T-helper 2 cell (primary cell): ENCODE measurements at regions not wholly inside any gene's neighbourhood (a gene's known extent, or its start where the extent isn't known, plus 50 kb on each side); places are given as distances from the start of the nearest gene placed in this dataset.
"Not testable (repeated sequence)": the region's sequence is repeated elsewhere in the genome, so short reads cannot be mapped to it uniquely, and the experiment has no call there.

ENCODE experiments used
- DNase-seq, 5 experiments: peaks; one replicate each; pipeline versions ENCODE4 v3.0.0 to v3.0.0-alpha.2; 2012 to 2022

DNA sequence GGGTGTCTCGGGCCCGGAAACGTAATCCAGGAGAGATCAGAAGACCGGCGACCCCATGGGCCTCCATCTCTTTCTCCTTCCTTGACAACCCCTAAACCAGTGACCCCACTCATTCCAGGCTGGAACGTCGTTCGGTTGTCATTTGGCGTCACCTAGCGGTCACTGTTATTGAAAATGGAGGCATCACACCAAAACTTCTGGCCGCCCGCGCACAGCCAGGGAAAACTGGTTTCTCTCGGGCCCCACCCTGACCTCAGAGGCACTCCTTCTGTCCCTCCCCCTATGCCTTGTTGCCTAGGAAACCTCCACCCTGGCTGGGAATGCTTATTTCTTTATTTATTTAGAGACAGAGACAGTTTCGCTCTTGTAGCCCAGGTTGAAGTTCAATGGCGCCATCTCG is 2327.3 kb upstream of the TPTE start:
- DNase-seq = not testable (repeated sequence)

DNA sequence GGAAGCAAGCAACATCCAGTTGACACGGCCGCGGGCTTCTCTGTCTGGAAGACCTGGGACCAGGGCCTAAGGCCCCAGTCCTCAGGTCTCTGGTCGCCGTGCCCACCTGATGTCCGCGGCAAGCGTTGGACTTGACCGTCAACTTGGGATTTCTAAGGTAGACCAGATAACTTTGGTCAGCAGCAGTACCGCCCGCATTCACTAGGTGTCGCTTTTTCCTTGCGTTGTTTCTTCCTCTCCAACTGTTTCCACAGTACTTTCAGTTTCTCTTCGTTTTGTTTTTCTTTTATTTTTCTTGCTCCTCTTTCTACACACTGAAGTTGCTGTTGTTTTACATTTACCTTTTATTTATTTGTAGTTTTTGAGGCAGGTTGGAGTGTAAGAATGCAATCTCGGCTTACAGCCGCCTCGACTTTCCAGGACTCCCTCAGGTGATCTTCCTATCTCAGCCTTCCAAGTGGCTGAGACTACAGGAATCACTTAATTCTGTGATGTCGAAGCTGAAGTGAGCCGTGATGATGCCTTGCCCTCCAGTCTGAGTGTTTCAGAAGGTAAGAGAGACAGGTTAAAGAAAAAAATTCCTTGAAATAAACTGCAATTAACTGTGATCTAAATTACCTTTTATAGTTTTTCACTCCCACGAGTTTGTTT is 2323.9 kb upstream of the TPTE start:
- DNase-seq = not testable (repeated sequence)

DNA sequence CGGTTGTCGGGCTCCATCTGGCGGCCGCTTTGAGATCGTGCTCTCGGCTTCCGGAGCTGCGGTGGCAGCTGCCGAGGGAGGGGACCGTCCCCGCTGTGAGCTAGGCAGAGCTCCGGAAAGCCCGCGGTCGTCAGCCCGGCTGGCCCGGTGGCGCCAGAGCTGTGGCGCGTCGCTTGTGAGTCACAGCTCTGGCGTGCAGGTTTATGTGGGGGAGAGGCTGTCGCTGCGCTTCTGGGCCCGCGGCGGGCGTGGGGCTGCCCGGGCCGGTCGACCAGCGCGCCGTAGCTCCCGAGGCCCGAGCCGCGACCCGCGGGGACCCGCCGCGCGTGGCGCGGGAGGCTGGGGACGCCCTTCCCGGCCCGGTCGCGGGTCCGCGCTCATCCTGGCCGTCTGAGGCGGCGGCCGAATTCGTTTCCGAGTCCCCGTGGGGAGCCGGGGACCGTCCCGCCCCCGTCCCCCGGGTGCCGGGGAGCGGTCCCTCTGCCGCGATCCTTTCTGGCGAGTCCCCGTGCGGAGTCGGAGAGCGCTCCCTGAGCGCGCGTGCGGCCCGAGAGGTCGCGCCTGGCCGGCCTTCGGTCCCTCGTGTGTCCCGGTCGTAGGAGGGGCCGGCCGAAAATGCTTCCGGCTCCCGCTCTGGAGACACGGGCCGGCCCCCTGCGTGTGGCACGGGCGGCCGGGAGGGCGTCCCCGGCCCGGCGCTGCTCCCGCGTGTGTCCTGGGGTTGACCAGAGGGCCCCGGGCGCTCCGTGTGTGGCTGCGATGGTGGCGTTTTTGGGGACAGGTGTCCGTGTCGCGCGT is 2316.1 kb upstream of the TPTE start:
- DNase-seq = not testable (repeated sequence)

DNA sequence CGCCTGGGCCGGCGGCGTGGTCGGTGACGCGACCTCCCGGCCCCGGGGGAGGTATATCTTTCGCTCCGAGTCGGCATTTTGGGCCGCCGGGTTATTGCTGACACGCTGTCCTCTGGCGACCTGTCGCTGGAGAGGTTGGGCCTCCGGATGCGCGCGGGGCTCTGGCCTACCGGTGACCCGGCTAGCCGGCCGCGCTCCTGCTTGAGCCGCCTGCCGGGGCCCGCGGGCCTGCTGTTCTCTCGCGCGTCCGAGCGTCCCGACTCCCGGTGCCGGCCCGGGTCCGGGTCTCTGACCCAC is 2315.5 kb upstream of the TPTE start:
- DNase-seq = not testable (repeated sequence)

DNA sequence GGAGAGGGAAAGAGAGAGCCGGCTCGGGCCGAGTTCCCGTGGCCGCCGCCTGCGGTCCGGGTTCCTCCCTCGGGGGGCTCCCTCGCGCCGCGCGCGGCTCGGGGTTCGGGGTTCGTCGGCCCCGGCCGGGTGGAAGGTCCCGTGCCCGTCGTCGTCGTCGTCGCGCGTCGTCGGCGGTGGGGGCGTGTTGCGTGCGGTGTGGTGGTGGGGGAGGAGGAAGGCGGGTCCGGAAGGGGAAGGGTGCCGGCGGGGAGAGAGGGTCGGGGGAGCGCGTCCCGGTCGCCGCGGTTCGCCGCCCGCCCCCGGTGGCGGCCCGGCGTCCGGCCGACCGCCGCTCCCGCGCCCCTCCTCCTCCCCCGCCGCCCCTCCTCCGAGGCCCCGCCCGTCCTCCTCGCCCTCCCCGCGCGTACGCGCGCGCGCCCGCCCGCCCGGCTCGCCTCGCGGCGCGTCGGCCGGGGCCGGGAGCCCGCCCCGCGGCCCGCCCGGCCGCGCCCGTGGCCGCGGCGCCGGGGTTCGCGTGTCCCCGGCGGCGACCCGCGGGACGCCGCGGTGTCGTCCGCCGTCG is 2308.3 kb upstream of the TPTE start:
- peak in 4 of 5 experiments; percentile 25 to 86 (median 61) for DNase-seq

DNA sequence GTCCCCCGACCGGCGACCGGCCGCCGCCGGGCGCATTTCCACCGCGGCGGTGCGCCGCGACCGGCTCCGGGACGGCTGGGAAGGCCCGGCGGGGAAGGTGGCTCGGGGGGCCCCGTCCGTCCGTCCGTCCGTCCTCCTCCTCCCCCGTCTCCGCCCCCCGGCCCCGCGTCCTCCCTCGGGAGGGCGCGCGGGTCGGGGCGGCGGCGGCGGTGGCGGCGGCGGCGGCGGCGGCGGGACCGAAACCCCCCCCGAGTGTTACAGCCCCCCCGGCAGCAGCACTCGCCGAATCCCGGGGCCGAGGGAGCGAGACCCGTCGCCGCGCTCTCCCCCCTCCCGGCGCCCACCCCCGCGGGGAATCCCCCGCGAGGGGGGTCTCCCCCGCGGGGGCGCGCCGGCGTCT is 2306.8 kb upstream of the TPTE start:
- not testable (repeated sequence) for DNase-seq

DNA sequence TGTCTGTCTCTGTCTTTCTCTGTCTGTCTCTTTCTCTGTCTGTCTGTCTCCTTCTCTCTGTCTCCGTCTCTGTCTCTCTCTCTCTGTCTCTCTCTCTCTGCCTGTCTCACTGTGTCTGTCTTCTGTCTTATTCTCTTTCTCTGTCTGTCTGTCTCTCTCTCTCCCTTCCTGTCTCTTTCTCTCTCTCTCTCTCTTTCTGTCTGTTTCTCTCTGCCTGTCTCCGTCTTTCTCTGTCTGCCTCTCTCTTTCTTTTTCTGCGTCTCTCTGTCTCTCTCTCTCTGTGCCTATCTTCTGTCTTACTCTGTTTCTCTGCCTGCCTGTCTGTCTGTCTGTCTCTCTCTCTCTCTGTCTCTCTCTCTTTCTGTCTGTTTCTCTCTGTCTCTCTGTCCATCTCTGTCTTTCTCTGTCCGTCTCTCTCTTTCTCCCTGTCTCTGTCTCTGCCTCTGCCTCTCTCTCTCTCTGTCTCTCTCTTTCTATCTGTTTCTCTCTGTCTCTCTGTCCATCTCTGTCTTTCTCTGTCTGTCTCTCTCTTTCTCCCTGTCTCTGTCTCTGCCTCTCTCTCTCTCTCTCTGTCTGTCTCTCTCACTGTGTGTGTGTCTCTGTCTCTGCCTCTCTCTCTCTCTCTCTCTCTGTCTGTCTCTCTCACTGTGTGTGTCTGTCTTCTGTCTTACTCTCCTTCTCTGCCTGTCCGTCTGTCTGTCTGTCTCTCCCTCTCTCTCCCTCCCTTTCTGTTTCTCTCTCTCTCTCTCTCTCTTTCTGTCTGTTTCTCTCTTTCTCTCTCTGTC is 2291.8 kb upstream of the TPTE start:
- not testable (repeated sequence) for DNase-seq

DNA sequence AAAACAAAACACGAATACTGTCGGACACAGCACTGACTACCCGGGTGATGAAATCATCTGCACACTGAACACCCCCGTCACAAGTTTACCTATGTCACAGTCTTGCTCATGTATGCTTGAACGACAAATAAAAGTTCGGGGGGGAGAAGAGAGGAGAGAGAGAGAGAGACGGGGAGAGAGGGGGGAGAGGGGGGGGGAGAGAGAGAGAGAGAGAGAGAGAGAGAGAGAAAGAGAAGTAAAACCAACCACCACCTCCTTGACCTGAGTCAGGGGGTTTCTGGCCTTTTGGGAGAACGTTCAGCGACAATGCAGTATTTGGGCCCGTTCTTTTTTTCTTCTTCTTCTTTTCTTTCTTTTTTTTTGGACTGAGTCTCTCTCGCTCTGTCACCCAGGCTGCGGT is 2290.1 kb upstream of the TPTE start:
- not testable (repeated sequence) for DNase-seq

DNA sequence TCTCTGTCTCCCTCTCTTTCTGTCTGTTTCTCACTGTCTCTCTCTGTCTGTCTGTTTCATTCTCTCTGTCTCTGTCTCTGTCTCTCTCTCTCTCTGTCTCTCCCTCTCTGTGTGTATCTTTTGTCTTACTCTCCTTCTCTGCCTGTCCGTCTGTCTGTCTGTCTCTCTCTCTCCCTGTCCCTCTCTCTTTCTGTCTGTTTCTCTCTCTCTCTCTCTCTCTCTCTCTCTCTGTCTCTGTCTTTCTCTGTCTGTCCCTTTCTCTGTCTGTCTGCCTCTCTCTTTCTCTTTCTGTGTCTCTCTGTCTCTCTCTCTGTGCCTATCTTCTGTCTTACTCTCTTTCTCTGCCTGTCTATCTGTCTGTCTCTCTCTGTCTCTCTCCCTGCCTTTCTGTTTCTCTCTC is 2288.4 kb upstream of the TPTE start:
- DNase-seq = not testable (repeated sequence)

DNA sequence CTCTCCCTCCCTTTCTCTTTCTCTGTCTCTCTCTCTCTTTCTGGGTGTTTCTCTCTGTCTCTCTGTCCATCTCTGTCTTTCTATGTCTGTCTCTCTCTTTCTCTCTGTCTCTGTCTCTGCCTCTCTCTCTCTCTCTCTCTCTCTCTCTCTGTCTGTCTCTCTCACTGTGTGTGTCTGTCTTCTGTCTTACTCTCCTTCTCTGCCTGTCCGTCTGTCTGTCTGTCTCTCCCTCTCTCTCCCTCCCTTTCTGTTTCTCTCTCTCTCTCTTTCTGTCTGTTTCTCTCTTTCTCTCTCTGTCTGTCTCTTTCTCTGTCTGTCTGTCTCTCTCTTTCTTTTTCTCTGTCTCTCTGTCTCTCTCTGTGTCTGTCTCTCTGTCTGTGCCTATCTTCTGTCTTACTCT is 2287.3 kb upstream of the TPTE start:
- DNase-seq = peak in 1 of 5 experiments; percentile 38

DNA sequence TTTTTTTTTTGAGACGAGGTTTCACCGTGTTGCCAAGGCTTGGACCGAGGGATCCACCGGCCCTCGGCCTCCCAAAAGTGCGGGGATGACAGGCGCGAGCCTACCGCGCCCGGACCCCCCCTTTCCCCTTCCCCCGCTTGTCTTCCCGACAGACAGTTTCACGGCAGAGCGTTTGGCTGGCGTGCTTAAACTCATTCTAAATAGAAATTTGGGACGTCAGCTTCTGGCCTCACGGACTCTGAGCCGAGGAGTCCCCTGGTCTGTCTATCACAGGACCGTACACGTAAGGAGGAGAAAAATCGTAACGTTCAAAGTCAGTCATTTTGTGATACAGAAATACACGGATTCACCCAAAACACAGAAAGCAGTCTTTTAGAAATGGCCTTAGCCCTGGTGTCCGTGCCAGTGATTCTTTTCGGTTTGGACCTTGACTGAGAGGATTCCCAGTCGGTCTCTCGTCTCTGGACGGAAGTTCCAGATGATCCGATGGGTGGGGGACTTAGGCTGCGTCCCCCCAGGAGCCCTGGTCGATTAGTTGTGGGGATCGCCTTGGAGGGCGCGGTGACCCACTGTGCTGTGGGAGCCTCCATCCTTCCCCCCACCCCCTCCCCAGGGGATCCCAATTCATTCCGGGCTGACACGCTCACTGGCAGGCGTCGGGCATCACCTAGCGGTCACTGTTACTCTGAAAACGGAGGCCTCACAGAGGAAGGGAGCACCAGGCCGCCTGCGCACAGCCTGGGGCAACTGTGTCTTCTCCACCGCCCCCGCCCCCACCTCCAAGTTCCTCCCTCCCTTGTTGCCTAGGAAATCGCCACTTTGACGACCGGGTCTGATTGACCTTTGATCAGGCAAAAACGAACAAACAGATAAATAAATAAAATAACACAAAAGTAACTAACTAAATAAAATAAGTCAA is 2276.4 kb upstream of the TPTE start:
- not testable (repeated sequence) for DNase-seq

DNA sequence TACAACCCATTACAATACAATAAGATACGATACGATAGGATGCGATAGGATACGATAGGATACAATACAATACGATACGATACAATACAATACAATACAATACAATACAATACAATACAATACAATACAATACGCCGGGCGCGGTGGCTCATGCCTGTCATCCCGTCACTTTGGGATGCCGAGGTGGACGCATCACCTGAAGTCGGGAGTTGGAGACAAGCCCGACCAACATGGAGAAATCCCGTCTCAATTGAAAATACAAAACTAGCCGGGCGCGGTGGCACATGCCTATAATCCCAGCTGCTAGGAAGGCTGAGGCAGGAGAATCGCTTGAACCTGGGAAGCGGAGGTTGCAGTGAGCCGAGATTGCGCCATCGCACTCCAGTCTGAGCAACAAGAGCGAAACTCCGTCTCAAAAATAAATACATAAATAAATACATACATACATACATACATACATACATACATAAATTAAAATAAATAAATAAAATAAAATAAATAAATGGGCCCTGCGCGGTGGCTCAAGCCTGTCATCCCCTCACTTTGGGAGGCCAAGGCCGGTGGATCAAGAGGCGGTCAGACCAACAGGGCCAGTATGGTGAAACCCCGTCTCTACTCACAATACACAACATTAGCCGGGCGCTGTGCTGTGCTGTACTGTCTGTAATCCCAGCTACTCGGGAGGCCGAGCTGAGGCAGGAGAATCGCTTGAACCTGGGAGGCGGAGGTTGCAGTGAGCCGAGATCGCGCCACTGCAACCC is 2275.6 kb upstream of the TPTE start:
- not testable (repeated sequence) for DNase-seq

DNA sequence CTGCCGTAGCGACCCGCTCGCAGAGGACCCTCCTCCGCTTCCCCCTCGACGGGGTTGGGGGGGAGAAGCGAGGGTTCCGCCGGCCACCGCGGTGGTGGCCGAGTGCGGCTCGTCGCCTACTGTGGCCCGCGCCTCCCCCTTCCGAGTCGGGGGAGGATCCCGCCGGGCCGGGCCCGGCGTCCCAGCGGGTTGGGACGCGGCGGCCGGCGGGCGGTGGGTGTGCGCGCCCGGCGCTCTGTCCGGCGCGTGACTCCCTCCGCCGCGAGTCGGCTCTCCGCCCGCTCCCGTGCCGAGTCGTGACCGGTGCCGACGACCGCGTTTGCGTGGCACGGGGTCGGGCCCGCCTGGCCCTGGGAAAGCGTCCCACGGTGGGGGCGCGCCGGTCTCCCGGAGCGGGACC is 2269.7 kb upstream of the TPTE start:
- not testable (repeated sequence) for DNase-seq

DNA sequence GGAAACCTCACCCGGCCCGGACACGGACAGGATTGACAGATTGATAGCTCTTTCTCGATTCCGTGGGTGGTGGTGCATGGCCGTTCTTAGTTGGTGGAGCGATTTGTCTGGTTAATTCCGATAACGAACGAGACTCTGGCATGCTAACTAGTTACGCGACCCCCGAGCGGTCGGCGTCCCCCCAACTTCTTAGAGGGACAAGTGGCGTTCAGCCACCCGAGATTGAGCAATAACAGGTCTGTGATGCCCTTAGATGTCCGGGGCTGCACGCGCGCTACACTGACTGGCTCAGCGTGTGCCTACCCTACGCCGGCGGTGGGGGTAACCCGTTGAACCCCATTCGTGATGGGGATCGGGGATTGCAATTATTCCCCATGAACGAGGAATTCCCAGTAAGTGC is 2266.3 kb upstream of the TPTE start:
- DNase-seq = peak in 1 of 5 experiments; percentile 2

DNA sequence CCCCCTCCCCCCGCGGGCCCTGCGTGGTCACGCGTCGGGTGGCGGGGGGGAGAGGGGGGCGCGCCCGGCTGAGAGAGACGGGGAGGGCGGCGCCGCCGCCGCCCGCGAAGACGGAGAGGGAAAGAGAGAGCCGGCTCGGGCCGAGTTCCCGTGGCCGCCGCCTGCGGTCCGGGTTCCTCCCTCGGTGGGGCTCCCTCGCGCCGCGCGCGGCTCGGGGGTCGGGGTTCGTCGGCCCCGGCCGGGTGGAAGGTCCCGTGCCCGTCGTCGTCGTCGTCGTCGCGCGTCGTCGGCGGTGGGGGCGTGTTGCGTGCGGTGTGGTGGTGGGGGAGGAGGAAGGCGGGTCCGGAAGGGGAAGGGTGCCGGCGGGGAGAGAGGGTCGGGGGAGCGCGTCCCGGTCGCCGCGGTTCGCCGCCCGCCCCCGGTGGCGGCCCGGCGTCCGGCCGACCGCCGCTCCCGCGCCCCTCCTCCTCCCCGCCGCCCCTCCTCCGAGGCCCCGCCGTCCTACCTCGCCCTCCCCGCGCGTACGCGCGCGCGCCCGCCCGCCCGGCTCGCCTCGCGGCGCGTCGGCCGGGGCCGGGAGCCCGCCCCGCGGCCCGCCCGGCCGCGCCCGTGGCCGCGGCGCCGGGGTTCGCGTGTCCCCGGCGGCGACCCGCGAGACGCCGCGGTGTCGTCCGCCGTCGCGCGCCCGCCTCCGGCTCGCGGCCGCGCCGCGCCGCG is 2264.1 kb upstream of the TPTE start:
- peak in 4 of 5 experiments; percentile 3 to 44 (median 6) for DNase-seq

DNA sequence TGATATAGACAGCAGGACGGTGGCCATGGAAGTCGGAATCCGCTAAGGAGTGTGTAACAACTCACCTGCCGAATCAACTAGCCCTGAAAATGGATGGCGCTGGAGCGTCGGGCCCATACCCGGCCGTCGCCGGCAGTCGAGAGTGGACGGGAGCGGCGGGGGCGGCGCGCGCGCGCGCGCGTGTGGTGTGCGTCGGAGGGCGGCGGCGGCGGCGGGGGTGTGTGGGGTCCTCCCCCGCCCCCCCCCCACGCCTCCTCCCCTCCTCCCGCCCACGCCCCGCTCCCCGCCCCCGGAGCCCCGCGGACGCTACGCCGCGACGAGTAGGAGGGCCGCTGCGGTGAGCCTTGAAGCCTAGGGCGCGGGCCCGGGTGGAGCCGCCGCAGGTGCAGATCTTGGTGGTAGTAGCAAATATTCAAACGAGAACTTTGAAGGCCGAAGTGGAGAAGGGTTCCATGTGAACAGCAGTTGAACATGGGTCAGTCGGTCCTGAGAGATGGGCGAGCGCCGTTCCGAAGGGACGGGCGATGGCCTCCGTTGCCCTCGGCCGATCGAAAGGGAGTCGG is 2261.2 kb upstream of the TPTE start:
- DNase-seq = not testable (repeated sequence)
